H9 (cell line): ENCODE measurements at regions not wholly inside any gene's neighbourhood (a gene's known extent, or its start where the extent isn't known, plus 50 kb on each side); places are given as distances from the start of the nearest gene placed in this dataset.

Experiments
- DNase-seq: peaks from one replicate; pipeline ENCODE4 v3.0.0-alpha.2; 2017
- H2AFZ ChIP-seq: one replicate; pipeline ENCODE4 v1.6.1; 2013; ENCODE audit warnings: mild to moderate bottlenecking, low read length, control low read depth, moderate library complexity
- H2AK5ac ChIP-seq: 2 replicates; pipeline ENCODE4 v1.6.1; 2013; ENCODE audit warnings: low read length, control low read depth, mixed read lengths; ENCODE audit not compliant: insufficient read length
- H2BK120ac ChIP-seq: one replicate; pipeline ENCODE4 v1.6.1; 2013; ENCODE audit warnings: low read depth, mild to moderate bottlenecking, low read length, control low read depth, inconsistent platforms; ENCODE audit not compliant: poor library complexity, severe bottlenecking
- H2BK12ac ChIP-seq: 2 replicates; pipeline ENCODE4 v1.6.1; 2013; ENCODE audit warnings: low read length, control low read depth, mixed read lengths, low read depth; ENCODE audit not compliant: insufficient read length
- H2BK15ac ChIP-seq: 2 replicates; pipeline ENCODE4 v1.6.1; 2013; ENCODE audit warnings: low read depth, low read length, control low read depth
- H2BK20ac ChIP-seq: one replicate; pipeline ENCODE4 v1.6.1; 2013; ENCODE audit warnings: low read depth, mild to moderate bottlenecking, low read length, control low read depth, inconsistent platforms; ENCODE audit not compliant: poor library complexity, severe bottlenecking
- H2BK5ac ChIP-seq: 2 replicates; pipeline ENCODE4 v1.6.1; 2013; ENCODE audit warnings: low read length, control low read depth, mixed read lengths; ENCODE audit not compliant: insufficient read length
- H3K14ac ChIP-seq: 2 replicates; pipeline ENCODE4 v1.6.1; 2013; ENCODE audit warnings: low read length, control low read depth; ENCODE audit not compliant: insufficient read depth
- H3K18ac ChIP-seq: 2 replicates; pipeline ENCODE4 v1.6.1; 2013; ENCODE audit warnings: low read depth, mild to moderate bottlenecking, mixed read lengths, low read length, control low read depth; ENCODE audit not compliant: insufficient read length
- H3K23ac ChIP-seq: 2 replicates; pipeline ENCODE4 v1.6.1; 2013; ENCODE audit warnings: low read length, control low read depth, mixed read lengths, low read depth; ENCODE audit not compliant: insufficient read length
- H3K23me2 ChIP-seq: 2 replicates; pipeline ENCODE4 v1.6.1; 2013; ENCODE audit warnings: low read depth, mild to moderate bottlenecking, mixed read lengths, low read length, control low read depth; ENCODE audit not compliant: insufficient read length, poor library complexity, severe bottlenecking
- H3K27ac ChIP-seq: 2 replicates; pipeline ENCODE4 v1.5.1; 2013; ENCODE audit warnings: low read length, control low read depth, mixed read lengths, low read depth; ENCODE audit not compliant: insufficient read length
- H3K27me3 ChIP-seq: 2 replicates; pipeline ENCODE4 v1.6.1; 2013; ENCODE audit warnings: low read length, control low read depth, inconsistent platforms; ENCODE audit not compliant: insufficient read depth
- H3K4ac ChIP-seq: 2 replicates; pipeline ENCODE4 v1.6.1; 2013; ENCODE audit warnings: low read depth, mild to moderate bottlenecking, control low read depth, inconsistent platforms, low read length, moderate library complexity
- H3K4me1 ChIP-seq: 2 replicates; pipeline ENCODE4 v1.6.1; 2013; ENCODE audit warnings: low read length, control low read depth, inconsistent platforms; ENCODE audit not compliant: insufficient read depth
- H3K4me2 ChIP-seq: 2 replicates; pipeline ENCODE4 v1.6.1; 2013; ENCODE audit warnings: low read length, control low read depth, mixed read lengths; ENCODE audit not compliant: insufficient read length, insufficient read depth
- H3K56ac ChIP-seq: 2 replicates; pipeline ENCODE4 v1.6.1; 2013; ENCODE audit warnings: low read depth, mild to moderate bottlenecking, mixed read lengths, low read length, control low read depth; ENCODE audit not compliant: insufficient read length
- H3K79me1 ChIP-seq: 2 replicates; pipeline ENCODE4 v1.6.1; 2013; ENCODE audit warnings: low read depth, mild to moderate bottlenecking, moderate library complexity, low read length, control low read depth, inconsistent platforms; ENCODE audit not compliant: insufficient read depth, poor library complexity, severe bottlenecking
- H3K79me2 ChIP-seq: 2 replicates; pipeline ENCODE4 v1.6.1; 2013; ENCODE audit warnings: low read length, control low read depth, inconsistent platforms; ENCODE audit not compliant: insufficient read depth
- H3K9ac ChIP-seq: 2 replicates; pipeline ENCODE4 v1.6.1; 2013; ENCODE audit warnings: low read length, control low read depth, mixed read lengths; ENCODE audit not compliant: insufficient read length; ENCODE audit errors: extremely low read depth
- H3K9me3 ChIP-seq: one replicate; pipeline ENCODE4 v1.6.1; 2013; ENCODE audit warnings: low read depth, low read length, inconsistent platforms; ENCODE audit not compliant: control insufficient read depth
- H3T11ph ChIP-seq: one replicate; pipeline ENCODE4 v1.6.1; 2013; ENCODE audit warnings: mild to moderate bottlenecking, low read length, control low read depth, inconsistent platforms
- H4K20me1 ChIP-seq: one replicate; pipeline ENCODE4 v1.6.1; 2013; ENCODE audit not compliant: control insufficient read depth, insufficient read length, insufficient read depth
- H4K5ac ChIP-seq: 2 replicates; pipeline ENCODE4 v1.6.1; 2013; ENCODE audit warnings: low read depth, mild to moderate bottlenecking, mixed read lengths, low read length, control low read depth; ENCODE audit not compliant: insufficient read length
- H4K8ac ChIP-seq: replicated peaks from 2 replicates; pipeline ENCODE4 v1.6.1; 2013; ENCODE audit warnings: low read length, control low read depth, mixed read lengths, low read depth; ENCODE audit not compliant: insufficient read length
- H4K91ac ChIP-seq: 2 replicates; pipeline ENCODE4 v1.6.1; 2013; ENCODE audit warnings: low read depth, mild to moderate bottlenecking, moderate library complexity, mixed read lengths, low read length, control low read depth; ENCODE audit not compliant: insufficient read length
- H3K27ac Mint-ChIP-seq, 3 experiments: 2 replicates in 2 of 3; 3 replicates in 1 of 3; pipeline ENCODE4 v1.8.0; 2020 to 2021; ENCODE audit warnings: mixed read lengths in 3 of 3, mild to moderate bottlenecking in 1 of 3, moderate library complexity in 1 of 3
- H3K27me3 Mint-ChIP-seq: 2 replicates; pipeline ENCODE4 v1.8.0; 2021; ENCODE audit warnings: low read depth, mild to moderate bottlenecking, moderate library complexity, mixed read lengths
- H3K36me3 Mint-ChIP-seq, 3 experiments: 2 replicates in 2 of 3; 3 replicates in 1 of 3; pipeline ENCODE4 v1.8.0; 2020 to 2021; ENCODE audit warnings: low read depth in 3 of 3, mixed read lengths in 3 of 3; ENCODE audit not compliant: insufficient read depth in 1 of 3
- H3K4me1 Mint-ChIP-seq, 2 experiments: 2 replicates each; pipeline ENCODE4 v1.8.0; 2020; ENCODE audit warnings: mixed read lengths in 2 of 2
- H3K4me3 Mint-ChIP-seq, 2 experiments: 2 replicates in 1 of 2; 3 replicates in 1 of 2; pipeline ENCODE4 v1.8.0; 2020 to 2021; ENCODE audit warnings: mild to moderate bottlenecking in 2 of 2, mixed read lengths in 2 of 2, moderate library complexity in 1 of 2
- H3K9me3 Mint-ChIP-seq, 2 experiments: 2 replicates in 1 of 2; 3 replicates in 1 of 2; pipeline ENCODE4 v1.8.0; 2020; ENCODE audit warnings: mild to moderate bottlenecking in 2 of 2, mixed read lengths in 2 of 2, moderate library complexity in 1 of 2
- TF ChIP-seq, protein P1 (sequence below): fragments of 200-600 bp; sonication (generic); conservative IDR thresholded peaks from 3 replicates; pipeline ENCODE4 v1.8.0; 2021; ENCODE audit warnings: antibody characterized with exemption, mild to moderate bottlenecking

DNA sequence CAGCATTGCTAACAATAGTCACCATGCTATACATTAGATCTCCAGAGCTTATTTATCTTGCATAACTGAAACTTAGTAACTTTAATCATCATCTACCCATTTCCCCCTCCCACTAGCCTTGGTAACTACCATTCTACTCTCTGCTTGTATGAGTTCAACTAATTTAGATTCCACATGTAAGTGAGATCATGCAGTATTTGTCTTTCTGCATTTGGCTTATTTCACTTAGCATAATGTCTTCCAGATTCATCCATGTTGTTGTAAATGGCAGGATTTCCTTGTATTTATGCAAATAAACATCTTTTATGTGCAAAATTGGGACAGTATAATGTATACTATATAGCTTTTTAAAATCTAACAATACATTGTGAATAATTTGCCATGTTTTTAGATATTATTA, 66.0 kb upstream of the ZBED5 start:
- Histone ChIP-seq H2BK12ac (no peak overlapping the region), H2AFZ (no peak overlapping the region)
- H3K27ac Mint-ChIP-seq: no peak overlapping the region

More for the DNA sequence above, 66.0 kb upstream of the ZBED5 start:
- no peaks in the 10 kb centered on the region for H3K23me2 ChIP-seq
- H3K4me3 Mint-ChIP-seq: no peak overlapping the region
- H3K9me3 Mint-ChIP-seq: peaks cover 0 to under 1% of the 10 kb centered on the region in 2 experiments; a peak in 1 of 5 replicates
- no peak overlapping the region for H3K18ac ChIP-seq
- 0 out of 7 replicates have a peak, but pooled peaks cover 0 to under 1% (median 0%) of the 10 kb centered on the region in 3 experiments for H3K36me3 Mint-ChIP-seq
- no peak overlapping the region for H3K4me2 ChIP-seq
- no peak overlapping the region for H4K8ac ChIP-seq
- H3K14ac ChIP-seq: no peak overlapping the region
- H4K91ac ChIP-seq: no peak overlapping the region
- no peak overlapping the region for H3K23ac ChIP-seq
- TF ChIP-seq, protein P1, sequence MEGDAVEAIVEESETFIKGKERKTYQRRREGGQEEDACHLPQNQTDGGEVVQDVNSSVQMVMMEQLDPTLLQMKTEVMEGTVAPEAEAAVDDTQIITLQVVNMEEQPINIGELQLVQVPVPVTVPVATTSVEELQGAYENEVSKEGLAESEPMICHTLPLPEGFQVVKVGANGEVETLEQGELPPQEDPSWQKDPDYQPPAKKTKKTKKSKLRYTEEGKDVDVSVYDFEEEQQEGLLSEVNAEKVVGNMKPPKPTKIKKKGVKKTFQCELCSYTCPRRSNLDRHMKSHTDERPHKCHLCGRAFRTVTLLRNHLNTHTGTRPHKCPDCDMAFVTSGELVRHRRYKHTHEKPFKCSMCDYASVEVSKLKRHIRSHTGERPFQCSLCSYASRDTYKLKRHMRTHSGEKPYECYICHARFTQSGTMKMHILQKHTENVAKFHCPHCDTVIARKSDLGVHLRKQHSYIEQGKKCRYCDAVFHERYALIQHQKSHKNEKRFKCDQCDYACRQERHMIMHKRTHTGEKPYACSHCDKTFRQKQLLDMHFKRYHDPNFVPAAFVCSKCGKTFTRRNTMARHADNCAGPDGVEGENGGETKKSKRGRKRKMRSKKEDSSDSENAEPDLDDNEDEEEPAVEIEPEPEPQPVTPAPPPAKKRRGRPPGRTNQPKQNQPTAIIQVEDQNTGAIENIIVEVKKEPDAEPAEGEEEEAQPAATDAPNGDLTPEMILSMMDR: no peak
- no peaks in the 10 kb centered on the region for H4K20me1 ChIP-seq
- H2AK5ac ChIP-seq: no peak overlapping the region
- no peak overlapping the region for H4K5ac ChIP-seq
- H3K9ac ChIP-seq: no peak overlapping the region
- H3K27ac ChIP-seq: no peak overlapping the region
- no peak overlapping the region for H3K4ac ChIP-seq
- H3K56ac ChIP-seq: no peak overlapping the region
- H3K79me1 ChIP-seq: no peaks in the 10 kb centered on the region
- H3K79me2 ChIP-seq: no peaks in the 10 kb centered on the region
- peaks cover 3% of the 10 kb centered on the region for H3K27me3 Mint-ChIP-seq
- no peak overlapping the region for H2BK120ac ChIP-seq
- DNase-seq: no peak
- no peaks in the 10 kb centered on the region for H3K27me3 ChIP-seq
- peaks cover 3% of the 10 kb centered on the region for H3K4me1 ChIP-seq
- peaks cover 8 to 9% of the 10 kb centered on the region in 2 experiments; a peak in 3 of 4 replicates for H3K4me1 Mint-ChIP-seq
- H2BK20ac ChIP-seq: no peak overlapping the region
- no peak overlapping the region for H2BK15ac ChIP-seq
- no peak overlapping the region for H3T11ph ChIP-seq
- no peaks in the 10 kb centered on the region for H3K9me3 ChIP-seq
- H2BK5ac ChIP-seq: no peak overlapping the region
